Activated naive CD4-positive, alpha-beta T cell treated with anti-CD3 and anti-CD28 coated beads, Interleukin-2, amount 50 U/mL, for 16 hours (primary cell): ENCODE measurements at regions not wholly inside any gene's neighbourhood (a gene's known extent, or its start where the extent isn't known, plus 50 kb on each side); places are given as distances from the start of the nearest gene placed in this dataset.

Source experiments
- DNase-seq: peaks from one replicate; pipeline ENCODE4 v3.0.0-alpha.2; 2020

DNA sequence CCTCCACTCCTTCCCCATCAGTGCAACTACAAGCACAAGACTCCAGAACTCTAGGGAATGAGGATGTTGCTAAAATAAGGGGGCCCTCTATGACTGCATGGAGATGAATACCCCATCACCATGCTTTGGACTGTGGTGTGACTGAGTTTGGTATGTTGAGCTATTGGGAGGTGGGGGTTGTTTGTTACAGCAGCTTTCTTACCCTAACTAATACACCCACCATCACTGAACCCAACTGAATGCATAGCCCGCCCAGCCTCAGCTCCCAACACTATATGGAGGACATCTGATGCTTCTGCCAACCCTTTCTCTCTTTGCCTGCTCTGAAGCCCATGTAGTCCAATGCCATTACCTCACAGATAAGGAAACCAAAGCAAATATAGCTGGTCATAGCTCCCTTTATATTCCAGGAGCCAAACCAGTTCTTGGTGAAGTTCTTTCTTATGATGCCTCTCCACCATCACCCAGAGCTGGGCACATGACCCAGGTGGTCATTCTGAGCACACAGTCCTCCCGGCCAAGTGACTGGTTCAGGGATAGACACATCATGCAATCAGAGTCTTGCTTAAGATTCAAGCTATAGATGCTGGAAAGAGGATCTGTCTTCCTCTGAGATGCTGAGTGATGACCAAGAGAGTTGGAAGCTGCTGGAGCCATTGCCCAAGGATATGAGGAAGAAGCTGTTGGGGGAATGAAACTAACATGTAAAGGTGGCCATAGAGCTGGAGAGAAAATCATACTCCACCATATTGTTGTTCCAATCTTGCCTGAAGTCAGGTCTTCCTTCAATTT lies 155.6 kb upstream of the HAAO start:
- DNase-seq: no peak

DNA sequence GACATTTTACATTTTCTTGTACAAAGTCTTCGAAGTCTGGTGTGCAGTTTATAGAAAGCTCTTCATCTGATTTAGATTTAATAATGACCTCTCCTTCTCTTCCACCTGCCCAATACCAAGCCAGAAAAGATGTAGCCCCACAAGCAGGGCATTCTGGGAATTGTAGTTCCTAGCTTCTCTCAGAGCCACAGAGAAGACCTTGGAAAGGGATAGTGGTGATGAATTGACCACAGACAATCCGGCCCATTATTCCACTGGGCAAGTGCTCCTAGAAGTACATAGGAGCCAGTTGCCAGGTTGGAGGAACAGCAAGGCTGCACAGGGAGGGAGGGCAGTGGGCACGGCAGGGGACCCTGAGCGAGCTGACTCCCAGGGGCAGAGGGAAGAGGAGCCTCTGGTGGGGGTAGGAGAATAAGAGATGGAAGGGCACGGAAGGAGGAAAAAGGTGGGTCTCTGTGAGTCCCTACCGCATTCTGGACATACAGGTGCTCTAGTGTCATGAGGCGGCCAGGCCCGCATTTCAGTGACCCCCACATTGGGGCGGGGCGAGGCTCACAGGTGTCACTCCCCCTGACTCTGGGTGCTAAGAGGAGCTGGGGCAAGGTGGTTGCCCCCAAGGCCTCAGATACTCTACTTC lies 152.5 kb upstream of the HAAO start:
- no peak for DNase-seq

DNA sequence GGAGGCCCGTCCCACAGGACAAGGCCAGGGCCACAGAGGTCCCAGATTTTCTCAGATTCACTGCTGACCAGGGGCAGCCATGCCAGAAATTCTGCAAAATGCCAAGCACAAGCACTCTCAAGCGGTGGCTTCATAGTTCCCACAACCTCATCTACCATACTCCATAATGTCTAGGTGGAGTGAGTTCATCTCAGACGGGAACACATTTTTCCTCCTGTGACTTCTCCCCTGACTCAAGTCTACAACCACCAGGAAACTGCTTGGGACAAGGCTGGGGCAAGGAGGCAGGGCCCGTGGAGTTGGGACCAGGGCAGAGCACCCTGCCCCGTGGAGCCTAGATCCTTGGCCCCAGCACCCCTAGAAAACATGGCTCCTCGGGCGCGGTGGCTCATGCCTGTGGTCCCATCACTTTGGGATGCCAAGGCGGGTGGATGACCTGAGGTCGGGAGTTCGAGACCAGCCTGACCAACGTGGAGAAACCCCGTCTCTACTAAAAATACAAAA lies 150.7 kb upstream of the HAAO start:
- no peak for DNase-seq

GRCh38 chr2:42942214-42942989 lies 150.0 kb upstream of the HAAO start:
- DNase-seq: no peak

DNA sequence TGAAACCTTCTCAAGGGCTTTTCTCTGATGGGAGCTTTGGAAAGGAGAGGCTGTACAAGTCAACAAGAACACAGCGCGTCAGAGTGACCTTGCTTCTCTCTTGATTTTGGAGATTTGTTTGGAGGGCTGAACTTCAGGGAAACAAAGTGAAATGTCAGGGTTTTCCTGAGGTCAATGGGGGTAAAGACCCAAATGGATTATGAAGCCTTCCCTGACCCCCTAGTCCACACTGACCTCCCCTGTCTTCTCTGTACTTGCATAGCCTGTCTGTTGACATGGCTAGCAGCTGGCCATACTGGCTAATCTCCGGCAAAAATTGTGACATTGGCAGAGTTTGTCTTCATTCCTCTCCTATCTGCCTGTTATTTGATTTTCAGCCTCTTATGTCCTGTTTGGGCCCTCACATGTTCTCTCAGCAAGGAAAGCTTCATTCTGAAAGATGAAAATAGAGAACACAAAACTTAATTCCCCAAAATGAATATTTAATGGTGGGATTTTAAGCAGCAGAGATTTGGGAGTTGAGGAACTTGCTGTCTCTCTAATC lies 149.3 kb upstream of the HAAO start:
- no peak for DNase-seq

GRCh38 chr2:42939411-42940206 lies 147.2 kb upstream of the HAAO start:
- DNase-seq: no peak

GRCh38 chr2:42938671-42939370 lies 146.4 kb upstream of the HAAO start:
- no peak for DNase-seq

DNA sequence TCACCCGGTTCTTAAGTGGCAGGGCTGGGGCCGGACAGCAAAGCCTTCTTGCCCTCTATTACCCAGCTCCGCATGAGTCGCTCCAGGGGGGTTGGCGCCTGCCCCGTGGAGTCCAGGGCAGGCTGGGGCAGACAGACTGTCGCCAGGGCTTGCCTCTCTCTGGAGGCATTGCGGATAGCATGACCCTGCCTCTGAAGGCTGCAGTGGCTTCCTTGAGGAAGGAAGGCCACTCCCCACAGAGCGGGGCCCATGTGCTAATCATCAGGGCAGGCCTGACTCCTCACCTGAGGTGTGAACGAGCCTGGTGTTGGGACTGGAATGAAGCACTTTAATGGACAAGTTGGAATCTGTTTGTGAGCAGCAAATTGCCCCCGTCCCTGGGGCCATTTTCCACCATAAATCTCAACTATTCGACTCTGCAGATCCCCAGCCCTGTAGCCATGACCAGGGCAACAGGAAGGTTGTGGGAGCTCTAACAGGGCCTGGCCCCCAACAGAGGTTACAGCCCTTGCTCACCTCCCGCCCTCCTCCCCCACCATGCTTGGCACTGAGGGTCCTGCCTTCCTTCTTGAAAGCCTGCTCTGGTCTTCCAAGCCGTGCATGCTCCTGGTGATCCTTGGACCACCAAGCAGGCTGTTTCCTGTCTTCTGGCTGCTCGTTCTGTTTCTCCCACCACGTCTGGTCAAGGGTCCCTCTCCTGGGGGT lies 144.9 kb upstream of the HAAO start:
- no peak for DNase-seq

GRCh38 chr2:42935692-42936671 lies 143.6 kb upstream of the HAAO start:
- peak; percentile 29 for DNase-seq

- no peak for DNase-seq
These were observed 142.3 kb upstream of the HAAO start for GRCh38 chr2:42934580-42935186.

- DNase-seq: no peak
These were observed 141.5 kb upstream of the HAAO start for GRCh38 chr2:42933824-42934254.

- DNase-seq: no peak
These were observed 140.1 kb upstream of the HAAO start for GRCh38 chr2:42932271-42933151.

DNA sequence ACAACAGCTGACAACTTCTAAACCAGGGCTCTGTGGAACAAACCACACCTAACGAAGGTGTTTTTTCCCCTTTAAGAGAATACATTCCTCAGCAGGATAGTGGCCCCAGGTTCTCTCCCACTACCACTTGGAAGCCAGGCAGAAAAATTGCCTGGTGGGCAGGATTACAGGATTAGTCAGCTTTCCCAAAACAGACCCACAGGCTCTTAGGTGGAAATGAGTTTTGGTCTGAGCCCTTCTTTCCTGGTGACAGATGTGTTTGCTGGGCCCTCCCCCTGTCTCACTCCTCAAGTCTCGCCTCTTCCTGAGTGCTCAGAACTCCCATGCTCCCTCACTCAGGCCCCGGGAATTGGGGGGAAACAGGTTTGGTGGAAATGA lies 139.4 kb upstream of the HAAO start:
- DNase-seq: no peak

DNA sequence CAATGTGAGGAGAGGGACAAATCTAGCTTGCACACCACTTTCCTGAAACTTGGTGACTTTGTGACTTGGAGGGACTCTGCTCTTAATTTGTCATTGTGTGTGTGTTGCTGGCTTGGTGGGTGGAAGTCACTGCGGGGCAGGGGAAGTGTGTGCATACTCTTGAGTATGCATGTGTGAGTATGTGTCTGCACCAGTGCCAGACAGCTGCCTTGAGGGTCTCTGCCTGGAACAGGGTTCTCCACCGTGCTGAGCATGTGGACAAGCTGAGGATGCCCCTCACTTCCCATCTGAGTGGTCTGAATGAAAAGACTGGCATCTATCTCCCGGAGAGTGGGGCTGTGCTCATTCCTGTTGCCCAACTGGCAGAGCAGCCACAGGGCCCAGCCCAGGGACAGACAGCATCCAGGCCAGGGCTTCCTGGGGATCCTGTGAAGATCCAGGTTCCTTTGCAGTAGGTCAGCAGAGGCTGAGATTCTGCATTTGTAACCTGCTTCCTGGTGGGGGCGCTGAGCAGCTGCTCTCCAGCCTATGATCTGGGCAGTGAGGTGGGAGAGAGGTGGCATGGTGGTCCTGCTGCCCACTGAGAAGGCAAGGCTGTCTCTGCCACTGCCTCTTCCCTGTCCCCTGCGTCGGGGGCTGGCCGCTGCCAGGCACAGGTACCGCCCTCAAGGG lies 138.9 kb upstream of the HAAO start:
- DNase-seq: no peak

DNA sequence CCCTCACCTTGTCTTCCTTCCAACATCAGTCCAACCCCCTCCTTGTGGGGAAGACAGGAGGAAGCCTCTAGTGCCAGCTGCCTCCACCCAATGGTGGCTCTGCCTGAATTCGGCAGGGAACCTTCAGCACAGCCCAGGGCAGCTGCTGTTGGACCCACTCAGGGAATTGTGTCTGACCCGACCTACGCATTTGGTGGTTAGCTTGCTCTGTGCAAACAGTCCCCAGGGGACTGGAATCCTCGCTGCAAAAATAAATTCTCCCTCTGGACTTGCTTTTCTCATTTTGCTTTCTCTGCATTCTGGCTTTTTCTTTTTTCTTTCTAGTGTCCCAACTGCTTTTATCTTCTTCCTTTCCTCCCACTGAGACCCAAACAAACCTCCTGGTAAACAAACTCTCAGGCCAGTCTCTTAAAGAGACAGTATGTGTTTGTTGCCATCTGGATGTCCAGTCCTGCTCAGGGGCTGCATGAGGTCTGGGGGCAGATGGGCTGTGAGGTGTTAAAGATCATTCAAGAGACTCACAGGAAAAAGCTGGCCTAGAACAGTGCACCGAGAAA lies 137.7 kb upstream of the HAAO start:
- no peak for DNase-seq

DNA sequence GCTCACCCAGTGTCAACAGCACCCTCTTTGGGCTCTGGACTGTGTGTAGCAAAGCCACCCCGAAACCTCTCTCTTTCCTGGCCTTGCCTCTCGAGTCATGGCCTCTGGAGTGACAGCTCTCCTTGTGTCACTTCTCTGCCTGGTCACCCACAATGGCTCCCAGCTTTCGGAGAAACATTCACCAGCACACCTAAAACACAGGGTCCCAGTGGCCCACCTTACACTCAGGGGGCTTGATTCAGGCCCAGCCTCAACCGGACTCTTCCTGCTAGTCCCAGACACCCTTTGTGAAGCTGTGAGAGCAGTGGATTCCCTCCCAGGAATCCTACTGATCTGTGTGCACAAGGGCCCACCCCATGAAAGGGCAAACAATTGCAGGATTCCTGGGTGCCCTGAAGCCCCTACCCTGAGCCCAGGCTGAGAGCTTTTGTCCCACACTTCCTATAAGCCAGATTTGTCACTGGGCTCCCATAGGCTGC lies 137.2 kb upstream of the HAAO start:
- no peak for DNase-seq
